ENCODE measurements at regions not wholly inside any gene's neighbourhood (a gene's known extent, or its start where the extent isn't known, plus 50 kb on each side); places are given as distances from the start of the nearest gene placed in this dataset.

DNA sequence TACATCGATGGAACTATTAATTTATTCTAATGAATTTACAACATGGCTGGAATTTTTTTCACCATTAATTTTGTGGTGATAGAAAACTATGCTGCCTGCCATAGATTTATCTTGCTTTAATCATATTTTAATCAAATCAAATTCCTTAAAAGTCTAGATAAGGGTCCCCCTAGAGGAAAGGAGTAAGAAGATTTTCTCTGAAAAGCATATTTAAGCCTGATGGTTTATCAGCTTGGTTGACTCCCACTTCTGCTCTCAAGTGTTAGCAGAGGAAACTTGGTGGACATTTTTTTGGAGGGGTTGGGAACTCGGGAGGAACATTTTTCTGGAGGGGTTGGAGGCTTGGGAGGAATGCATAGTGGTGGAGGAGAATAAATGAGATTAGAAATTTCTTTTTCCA lies 253.3 kb downstream of the KCNRG start:
- TF ChIP-seq, protein P1, sequence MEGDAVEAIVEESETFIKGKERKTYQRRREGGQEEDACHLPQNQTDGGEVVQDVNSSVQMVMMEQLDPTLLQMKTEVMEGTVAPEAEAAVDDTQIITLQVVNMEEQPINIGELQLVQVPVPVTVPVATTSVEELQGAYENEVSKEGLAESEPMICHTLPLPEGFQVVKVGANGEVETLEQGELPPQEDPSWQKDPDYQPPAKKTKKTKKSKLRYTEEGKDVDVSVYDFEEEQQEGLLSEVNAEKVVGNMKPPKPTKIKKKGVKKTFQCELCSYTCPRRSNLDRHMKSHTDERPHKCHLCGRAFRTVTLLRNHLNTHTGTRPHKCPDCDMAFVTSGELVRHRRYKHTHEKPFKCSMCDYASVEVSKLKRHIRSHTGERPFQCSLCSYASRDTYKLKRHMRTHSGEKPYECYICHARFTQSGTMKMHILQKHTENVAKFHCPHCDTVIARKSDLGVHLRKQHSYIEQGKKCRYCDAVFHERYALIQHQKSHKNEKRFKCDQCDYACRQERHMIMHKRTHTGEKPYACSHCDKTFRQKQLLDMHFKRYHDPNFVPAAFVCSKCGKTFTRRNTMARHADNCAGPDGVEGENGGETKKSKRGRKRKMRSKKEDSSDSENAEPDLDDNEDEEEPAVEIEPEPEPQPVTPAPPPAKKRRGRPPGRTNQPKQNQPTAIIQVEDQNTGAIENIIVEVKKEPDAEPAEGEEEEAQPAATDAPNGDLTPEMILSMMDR (IDR thresholded peaks at IDR 0.05): peak in 1 of 6 experiments; percentile 12
- TF ChIP-seq POLR2A (IDR thresholded peaks at IDR 0.05): no peak
